ENCODE measurements at regions not wholly inside any gene's neighbourhood (a gene's known extent, or its start where the extent isn't known, plus 50 kb on each side); places are given as distances from the start of the nearest gene placed in this dataset.

DNA sequence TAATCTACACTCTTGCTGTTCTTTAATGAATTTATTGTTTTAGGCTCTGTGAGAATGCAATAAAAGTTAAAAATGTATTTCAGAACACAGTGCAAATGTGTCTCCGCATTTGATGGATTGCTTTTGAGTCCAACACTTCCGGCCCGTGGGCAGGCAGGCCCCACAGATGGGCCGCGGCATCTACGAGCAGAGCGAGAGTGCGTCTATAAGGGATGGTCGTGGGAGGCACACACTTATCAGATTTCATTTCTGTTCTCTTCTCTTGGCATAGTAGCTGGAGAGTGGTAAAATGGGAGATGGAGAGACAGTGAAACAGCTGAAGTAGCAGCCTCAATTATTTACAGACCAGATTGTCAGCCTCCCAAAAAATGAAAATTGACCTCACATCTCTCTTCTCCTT, 134.2 kb downstream of the NAV1 start:
- no peak for DNase-seq (ENCODE audit: extremely low read depth in 1 of 11, low read depth in 9 of 11, low spot score in 4 of 11)

DNA sequence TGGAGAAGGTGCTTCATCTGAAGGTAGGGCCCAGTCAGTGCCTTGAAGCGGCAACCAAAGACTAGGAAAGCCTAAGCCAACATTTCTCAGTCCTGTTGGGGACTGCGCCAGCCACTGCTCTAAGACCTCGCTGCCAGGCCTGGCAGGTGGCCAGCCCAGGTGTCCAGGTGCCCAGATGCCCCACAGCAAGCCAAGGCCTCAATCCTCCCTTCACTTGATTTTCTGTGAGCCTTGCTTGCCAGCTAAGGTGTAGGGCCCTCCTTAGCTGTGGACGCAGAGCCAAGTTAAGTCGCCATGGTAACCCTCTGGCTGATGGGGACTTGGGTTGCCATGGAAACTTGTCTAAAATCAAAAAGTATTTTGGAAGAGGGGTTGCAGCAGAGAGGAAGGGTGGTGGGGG, 135.0 kb downstream of the NAV1 start:
- DNase-seq (ENCODE audit: extremely low read depth in 1 of 11, low read depth in 9 of 11, low spot score in 4 of 11): no peak

- no peak for DNase-seq (ENCODE audit: extremely low read depth in 1 of 11, low read depth in 9 of 11, low spot score in 4 of 11)
These were observed 136.2 kb downstream of the NAV1 start for GRCh38 chr1:201675143-201675542.

DNA sequence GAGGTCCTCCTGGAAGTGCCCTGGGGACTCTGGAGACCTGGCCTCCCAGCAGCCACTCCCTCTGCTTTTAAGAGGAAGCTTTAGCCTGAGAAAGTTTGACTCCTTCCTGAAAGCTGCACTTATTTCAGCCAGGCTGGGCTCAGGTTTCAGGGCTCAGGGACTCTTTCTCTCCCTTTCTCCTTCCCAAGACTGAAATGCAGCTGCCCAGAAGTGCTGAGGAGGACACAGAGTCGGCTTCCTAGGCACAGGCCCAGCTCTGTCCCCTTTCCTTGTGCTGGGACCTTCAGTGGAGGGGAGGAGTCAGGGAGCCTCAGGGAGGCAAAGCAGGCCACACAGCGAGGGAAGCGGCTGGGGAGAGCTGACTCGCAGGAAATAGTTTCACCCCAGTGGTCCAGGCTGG, 137.3 kb downstream of the NAV1 start:
- peak in 1 of 11 donors; percentile 47 for DNase-seq (ENCODE audit: extremely low read depth in 1 of 11, low read depth in 9 of 11, low spot score in 4 of 11)

DNA sequence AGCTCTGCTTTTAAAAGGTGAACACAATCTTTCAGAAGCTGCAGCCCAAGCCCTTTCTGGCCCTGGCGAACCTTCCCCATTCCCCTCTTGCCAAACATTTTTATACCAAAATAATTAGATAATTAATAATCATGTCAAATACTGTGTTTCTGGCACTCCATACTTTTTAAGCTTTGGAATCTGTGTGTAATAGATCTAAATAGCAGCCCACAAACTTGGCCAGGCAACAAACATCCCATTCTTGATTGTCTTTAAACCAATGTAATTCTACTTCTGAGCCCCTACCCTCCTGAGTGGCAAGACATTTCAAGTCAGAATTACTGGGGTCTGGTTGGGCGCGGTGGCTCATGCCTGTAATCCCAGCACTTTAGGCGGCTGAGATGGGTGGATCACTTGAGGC, 137.7 kb downstream of the NAV1 start:
- no peak for DNase-seq (ENCODE audit: extremely low read depth in 1 of 11, low read depth in 9 of 11, low spot score in 4 of 11)

GRCh38 chr1:201678264-201679101, 139.6 kb downstream of the NAV1 start:
- DNase-seq (ENCODE audit: extremely low read depth in 1 of 11, low read depth in 9 of 11, low spot score in 4 of 11): peak in 1 of 11 donors; percentile 55

DNA sequence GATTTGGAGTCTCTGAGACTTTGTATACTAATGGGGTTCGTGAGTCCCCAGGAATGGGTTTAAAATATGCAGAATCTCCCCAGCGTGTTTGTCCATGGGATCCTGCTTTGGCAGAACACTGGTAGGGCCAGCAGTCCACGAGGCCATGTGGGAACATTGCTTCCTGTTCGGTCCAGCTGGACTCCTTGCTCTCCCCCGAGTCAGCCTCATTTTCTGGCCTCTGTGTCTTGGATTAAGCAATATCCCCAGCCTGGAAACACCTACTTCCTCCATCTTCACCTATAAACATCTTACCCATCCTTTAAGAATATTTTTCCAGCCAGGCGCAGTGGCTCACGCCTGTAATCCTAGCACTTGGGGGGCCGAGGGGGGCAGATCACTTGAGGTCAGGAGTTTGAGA, 142.4 kb downstream of the NAV1 start:
- no peak for DNase-seq (ENCODE audit: extremely low read depth in 1 of 11, low read depth in 9 of 11, low spot score in 4 of 11)

DNA sequence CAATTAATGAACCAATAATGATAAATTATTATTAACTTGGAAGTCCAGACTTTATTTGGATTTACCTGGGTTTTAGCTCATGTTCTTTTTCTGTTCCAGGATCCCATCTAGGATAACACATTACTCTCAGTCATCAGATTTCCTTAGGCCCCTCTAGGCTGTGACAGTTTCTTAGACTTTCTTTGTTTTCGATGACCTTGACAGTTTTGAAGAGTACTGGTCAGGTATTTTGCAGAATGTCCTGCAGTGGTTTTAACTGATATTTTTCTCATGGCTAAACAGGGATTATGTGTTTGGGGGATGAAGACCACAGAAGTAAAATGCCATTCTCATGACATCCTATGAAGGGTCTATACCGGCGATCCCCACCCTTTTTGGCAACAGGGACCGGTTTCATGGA, 144.0 kb downstream of the NAV1 start:
- DNase-seq (ENCODE audit: extremely low read depth in 1 of 11, low read depth in 9 of 11, low spot score in 4 of 11): no peak

- DNase-seq (ENCODE audit: extremely low read depth in 1 of 11, low read depth in 9 of 11, low spot score in 4 of 11): no peak
These were observed 144.5 kb downstream of the NAV1 start for GRCh38 chr1:201683397-201683796.

- DNase-seq (ENCODE audit: extremely low read depth in 1 of 11, low read depth in 9 of 11, low spot score in 4 of 11): no peak
These were observed 143.5 kb upstream of the IPO9 start for GRCh38 chr1:201685485-201685884.

GRCh38 chr1:201686714-201687455, 142.1 kb upstream of the IPO9 start:
- DNase-seq (ENCODE audit: extremely low read depth in 1 of 11, low read depth in 9 of 11, low spot score in 4 of 11): no peak

DNA sequence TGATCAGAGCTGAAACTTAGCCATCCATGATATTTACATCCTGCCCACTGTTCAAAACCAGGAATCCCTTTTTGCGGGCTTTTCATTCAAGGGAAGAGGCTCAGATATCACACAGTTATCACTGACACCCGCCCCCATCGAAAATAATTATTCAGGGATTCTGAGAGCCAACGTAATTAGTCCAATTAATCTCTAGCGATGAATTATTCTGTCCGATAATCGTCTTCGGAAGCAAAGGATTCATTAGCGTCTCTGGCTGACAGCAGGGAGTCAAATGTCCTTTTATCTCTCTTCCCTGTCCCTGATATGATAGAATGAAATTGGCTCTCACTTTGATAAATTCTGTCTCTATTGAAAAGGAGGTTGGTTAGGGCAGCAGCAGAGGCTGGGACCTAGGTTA, 140.4 kb upstream of the IPO9 start:
- DNase-seq (ENCODE audit: extremely low read depth in 1 of 11, low read depth in 9 of 11, low spot score in 4 of 11): no peak

DNA sequence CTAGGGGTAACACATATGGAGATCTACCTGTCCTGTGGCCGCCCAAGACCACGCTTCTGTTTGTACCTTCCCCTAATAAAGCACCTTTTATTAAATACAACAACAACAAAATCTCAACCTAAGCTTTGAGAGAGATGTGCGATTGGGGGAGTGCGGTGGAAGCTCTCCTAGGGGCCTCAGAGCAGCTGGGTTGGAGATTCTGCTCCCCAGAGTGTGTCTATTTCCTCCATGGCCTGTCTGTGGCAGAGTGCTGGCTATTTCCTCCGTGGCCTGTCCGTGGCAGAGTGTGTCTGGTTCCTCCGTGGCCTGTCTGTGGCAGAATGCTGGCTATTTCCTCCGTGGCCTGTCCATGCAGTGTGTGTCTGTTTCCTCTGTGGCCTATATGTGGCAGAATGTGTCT, 139.3 kb upstream of the IPO9 start:
- DNase-seq (ENCODE audit: extremely low read depth in 1 of 11, low read depth in 9 of 11, low spot score in 4 of 11): no peak

DNA sequence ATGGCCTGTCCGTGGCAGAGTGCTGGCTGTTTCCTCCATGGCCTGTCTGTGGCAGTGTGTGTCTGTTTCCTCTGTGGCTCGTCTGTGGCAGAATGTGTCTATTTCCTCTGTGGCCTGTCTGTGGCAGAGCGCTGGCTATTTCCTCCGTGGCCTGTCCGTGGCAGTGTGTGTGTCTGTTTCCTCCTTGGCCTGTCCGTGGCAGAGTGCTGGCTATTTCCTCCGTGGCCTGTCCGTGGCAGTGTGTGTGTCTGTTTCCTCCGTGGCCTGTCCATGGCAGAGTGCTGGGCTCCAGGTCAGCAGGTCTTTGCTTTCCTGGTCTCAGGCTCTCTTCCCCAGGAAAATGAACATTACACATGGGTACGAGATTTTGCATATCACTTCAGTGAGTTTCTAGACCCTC, 138.4 kb upstream of the IPO9 start:
- DNase-seq (ENCODE audit: extremely low read depth in 1 of 11, low read depth in 9 of 11, low spot score in 4 of 11): no peak

GRCh38 chr1:201691716-201692554, 137.0 kb upstream of the IPO9 start:
- no peak for DNase-seq (ENCODE audit: extremely low read depth in 1 of 11, low read depth in 9 of 11, low spot score in 4 of 11)

- no peak for DNase-seq (ENCODE audit: extremely low read depth in 1 of 11, low read depth in 9 of 11, low spot score in 4 of 11)
These were observed 136.2 kb upstream of the IPO9 start for GRCh38 chr1:201692555-201693394.

GRCh38 chr1:201693890-201694607, 134.9 kb upstream of the IPO9 start:
- DNase-seq (ENCODE audit: extremely low read depth in 1 of 11, low read depth in 9 of 11, low spot score in 4 of 11): no peak

DNA sequence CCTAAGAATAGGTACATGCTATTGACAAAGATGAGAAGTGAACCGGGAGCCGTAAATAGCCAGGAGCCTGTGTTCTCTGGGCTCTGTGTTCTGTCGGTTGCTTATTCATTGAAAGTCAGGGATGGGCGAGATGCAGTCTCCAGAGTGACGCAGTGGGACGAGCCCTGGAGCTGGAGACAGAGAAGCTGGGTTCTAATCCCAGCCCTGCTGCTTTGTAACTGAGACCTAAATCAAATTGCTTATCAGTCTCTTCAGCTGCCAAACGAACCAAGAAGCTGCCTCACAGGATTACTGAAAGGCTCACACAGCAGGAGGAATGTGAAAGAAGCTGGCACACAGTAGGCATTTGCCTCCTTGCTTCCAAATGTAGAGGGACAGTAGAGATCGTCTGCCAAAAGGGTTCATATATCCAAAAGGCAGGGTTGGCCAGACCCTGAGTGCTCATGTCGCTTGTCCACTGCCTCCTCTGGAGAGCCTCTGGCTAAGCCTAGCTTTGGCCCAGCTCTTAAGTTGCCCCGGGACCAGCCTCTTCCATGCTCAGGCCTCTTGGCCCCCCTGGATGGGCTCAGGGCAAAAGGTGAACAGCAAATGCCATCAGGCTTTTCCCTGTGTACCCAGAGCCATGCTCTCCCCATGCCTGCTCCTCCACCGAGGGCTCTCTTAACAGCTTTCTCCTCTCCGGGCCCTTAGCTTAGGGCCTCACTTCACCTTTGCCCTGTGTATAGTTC, 134.2 kb upstream of the IPO9 start:
- no peak for DNase-seq (ENCODE audit: extremely low read depth in 1 of 11, low read depth in 9 of 11, low spot score in 4 of 11)

All from renal cortex interstitium (tissue), 11 donors.